Activated CD4-positive, alpha-beta T cell treated with anti-CD3 and anti-CD28 coated beads, Interleukin-2, amount 10 ng/mL, durations not matched to agents 24 days and 14 days (primary cell): ENCODE measurements at regions not wholly inside any gene's neighbourhood (a gene's known extent, or its start where the extent isn't known, plus 50 kb on each side); places are given as distances from the start of the nearest gene placed in this dataset.

Experiments used
- DNase-seq: peaks from one replicate; pipeline ENCODE4 v3.0.0; 2022
- H3K27ac Mint-ChIP-seq: one replicate; pipeline ENCODE4 v1.8.0; 2022; ENCODE audit warnings: mild to moderate bottlenecking, mixed read lengths
- H3K27me3 Mint-ChIP-seq: one replicate; pipeline ENCODE4 v1.8.0; 2022; ENCODE audit warnings: mixed read lengths
- H3K36me3 Mint-ChIP-seq: one replicate; pipeline ENCODE4 v1.8.0; 2022; ENCODE audit warnings: low read depth, mild to moderate bottlenecking, mixed read lengths
- H3K4me1 Mint-ChIP-seq: one replicate; pipeline ENCODE4 v1.8.0; 2021; ENCODE audit warnings: mixed read lengths
- H3K4me3 Mint-ChIP-seq: one replicate; pipeline ENCODE4 v1.8.0; 2022; ENCODE audit warnings: mild to moderate bottlenecking, moderate library complexity, mixed read lengths
- H3K9me3 Mint-ChIP-seq: one replicate; pipeline ENCODE4 v1.8.0; 2021; ENCODE audit warnings: mixed read lengths
- intact Hi-C: fragments of 100-400 bp; cut with micrococcal nuclease; formaldehyde crosslinking; loops from one replicate; pipeline ENCODE4 v1.15.1; 2023

DNA sequence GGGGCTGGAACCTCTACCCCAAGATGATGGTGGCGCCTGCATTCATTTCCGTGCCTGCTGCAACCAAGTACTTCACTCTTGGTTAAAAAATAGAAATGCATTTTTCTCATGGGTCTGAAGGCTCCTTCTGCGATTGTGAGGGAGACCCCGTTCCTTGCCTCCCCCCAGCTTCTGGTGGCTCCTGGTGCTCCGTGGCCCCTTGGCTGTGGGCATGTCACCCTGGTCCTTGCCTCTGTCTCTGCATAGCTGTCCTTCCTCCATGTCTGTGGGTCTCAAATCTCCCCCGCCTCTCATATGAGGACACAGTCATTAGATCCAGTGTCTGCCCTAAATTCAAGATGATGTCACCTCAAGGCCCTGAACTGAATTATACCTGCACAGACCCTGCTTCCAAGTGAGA is 317.9 kb downstream of the TCERG1L start:
- intact Hi-C loops = no loop called here
- H3K9me3 Mint-ChIP-seq = no peaks in the 10 kb centered on the region
- no peaks in the 10 kb centered on the region for H3K4me1 Mint-ChIP-seq
- no peaks in the 10 kb centered on the region for H3K27me3 Mint-ChIP-seq
- no peak overlapping the region for H3K27ac Mint-ChIP-seq
- H3K36me3 Mint-ChIP-seq = no peaks in the 10 kb centered on the region
- H3K4me3 Mint-ChIP-seq = no peak overlapping the region
- DNase-seq = no peak

DNA sequence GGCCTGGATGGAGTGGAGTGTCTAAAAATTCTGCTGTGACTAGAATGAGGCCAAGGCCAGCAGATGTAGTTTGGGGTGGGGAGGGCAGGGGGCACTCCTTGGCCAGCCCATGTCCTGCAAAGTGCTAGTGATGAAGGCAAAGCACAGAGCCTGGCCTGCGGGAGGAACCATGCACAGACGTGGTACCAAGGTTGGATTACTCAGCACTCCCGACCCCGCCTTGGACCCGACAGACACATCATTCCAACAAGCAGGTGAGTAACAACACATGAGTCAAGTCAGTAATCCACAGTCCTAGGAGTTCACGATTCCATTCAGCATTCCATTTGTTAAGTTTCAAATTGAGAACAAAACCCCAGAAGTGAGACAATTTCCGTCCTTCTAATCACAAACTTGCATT is 317.3 kb downstream of the TCERG1L start:
- Mint-ChIP-seq H3K27me3 (no peaks in the 10 kb centered on the region), H3K36me3 (no peaks in the 10 kb centered on the region), H3K27ac (no peak overlapping the region), H3K9me3 (no peaks in the 10 kb centered on the region), H3K4me1 (no peaks in the 10 kb centered on the region), H3K4me3 (no peak overlapping the region)
- intact Hi-C loops = no loop called here
- DNase-seq = no peak

DNA sequence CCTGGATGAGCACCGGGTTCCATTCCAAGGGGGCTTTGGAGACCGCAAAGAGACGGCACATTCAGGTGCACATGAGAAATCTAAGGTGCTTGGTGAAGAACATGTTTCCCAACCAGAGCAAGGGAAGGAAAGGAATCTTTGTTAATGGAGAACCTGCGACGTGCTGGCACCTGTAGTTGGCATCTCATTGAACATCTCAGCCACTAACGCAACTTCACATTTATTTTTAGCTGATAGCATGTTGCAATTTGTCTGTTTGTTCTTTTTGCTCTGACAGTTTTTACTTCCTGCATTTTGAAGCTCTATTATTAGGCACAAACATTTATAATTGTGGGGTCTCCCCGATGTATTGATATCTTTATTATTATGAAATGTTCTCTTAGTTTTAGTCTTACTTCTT is 316.7 kb downstream of the TCERG1L start:
- Mint-ChIP-seq H3K4me1 (no peaks in the 10 kb centered on the region), H3K9me3 (no peaks in the 10 kb centered on the region), H3K36me3 (no peaks in the 10 kb centered on the region), H3K4me3 (no peak overlapping the region), H3K27ac (no peak overlapping the region), H3K27me3 (no peaks in the 10 kb centered on the region)
- no peak for DNase-seq
- intact Hi-C loops = no loop called here

- no peaks in the 10 kb centered on the region for H3K4me1 Mint-ChIP-seq
- intact Hi-C loops = no loop called here
- H3K9me3 Mint-ChIP-seq = no peaks in the 10 kb centered on the region
- no peak overlapping the region for H3K27ac Mint-ChIP-seq
- H3K4me3 Mint-ChIP-seq = no peak overlapping the region
- no peaks in the 10 kb centered on the region for H3K27me3 Mint-ChIP-seq
- H3K36me3 Mint-ChIP-seq = no peaks in the 10 kb centered on the region
- DNase-seq = no peak
These were observed 314.1 kb downstream of the TCERG1L start for GRCh38 chr10:130997267-130998045.

- Mint-ChIP-seq H3K4me3 (no peak overlapping the region), H3K36me3 (no peaks in the 10 kb centered on the region), H3K27ac (no peak overlapping the region), H3K9me3 (no peaks in the 10 kb centered on the region), H3K4me1 (no peaks in the 10 kb centered on the region), H3K27me3 (no peaks in the 10 kb centered on the region)
- no peak for DNase-seq
- intact Hi-C loops = no loop called here
These were observed 313.5 kb downstream of the TCERG1L start for GRCh38 chr10:130998046-130998435.

DNA sequence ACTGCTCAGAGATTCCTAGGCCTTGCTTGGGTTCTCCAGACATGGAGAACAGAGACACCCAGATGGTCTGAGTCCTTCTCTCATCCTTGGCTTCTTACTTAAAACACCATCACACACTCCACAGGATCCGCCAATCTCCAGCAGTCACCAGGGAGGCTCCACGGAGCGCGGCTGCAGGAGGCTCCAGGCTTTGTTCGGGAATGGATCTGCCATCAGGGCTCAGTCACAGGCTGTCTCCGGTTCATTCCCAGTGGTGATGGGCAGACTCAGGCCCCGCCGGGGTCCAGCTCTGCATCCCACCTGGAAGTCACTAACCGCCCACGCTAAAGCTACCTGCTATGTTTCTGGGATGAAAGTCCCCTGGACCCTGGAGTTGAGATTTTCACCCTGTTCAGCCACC is 312.9 kb downstream of the TCERG1L start:
- H3K27ac Mint-ChIP-seq = no peak overlapping the region
- no peak for DNase-seq
- H3K4me3 Mint-ChIP-seq = no peak overlapping the region
- H3K4me1 Mint-ChIP-seq = no peaks in the 10 kb centered on the region
- no peaks in the 10 kb centered on the region for H3K27me3 Mint-ChIP-seq
- H3K36me3 Mint-ChIP-seq = no peaks in the 10 kb centered on the region
- intact Hi-C loops = no loop called here
- H3K9me3 Mint-ChIP-seq = no peaks in the 10 kb centered on the region

DNA sequence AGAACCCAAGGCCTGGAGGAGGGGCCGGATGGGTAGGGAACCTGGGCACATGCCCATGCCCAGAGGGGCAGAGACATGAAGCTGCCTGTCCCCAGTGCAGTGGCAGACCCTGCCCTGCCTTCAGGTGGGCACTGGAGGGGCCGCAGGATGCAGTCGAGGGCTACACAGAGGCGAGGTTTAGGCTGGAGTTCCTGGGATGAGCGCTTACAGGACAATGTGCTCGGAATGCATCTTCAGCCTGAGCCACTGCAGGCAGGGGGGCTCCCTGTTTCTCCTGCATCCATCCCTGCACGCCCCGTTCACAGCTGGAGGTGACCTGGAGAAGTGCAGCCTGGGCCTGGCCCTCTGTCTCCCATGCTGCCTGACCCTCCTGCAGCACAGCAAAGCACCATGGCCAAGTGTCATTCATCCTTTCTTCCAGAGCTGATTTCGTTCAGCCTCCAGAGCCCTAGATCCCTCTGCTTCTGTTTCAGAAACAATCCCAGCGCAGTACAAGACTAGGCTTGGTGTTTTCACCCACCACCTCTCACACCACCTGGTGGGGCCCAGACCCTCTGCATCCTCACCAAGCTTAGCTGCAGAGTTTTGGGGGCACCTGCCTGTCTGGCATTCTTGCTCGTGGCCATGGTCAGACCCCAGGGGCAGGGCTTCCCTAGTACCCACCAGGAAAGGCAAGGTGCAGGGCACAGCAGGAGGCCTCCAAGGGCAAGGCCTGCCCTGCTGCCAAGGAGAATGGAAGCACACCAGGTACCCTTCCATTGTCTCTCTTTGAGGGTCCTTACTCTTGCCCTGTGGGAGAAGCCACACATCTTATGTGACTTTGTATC is 311.9 kb downstream of the TCERG1L start:
- Mint-ChIP-seq H3K27me3 (no peaks in the 10 kb centered on the region), H3K4me3 (no peak overlapping the region), H3K36me3 (no peaks in the 10 kb centered on the region), H3K9me3 (no peaks in the 10 kb centered on the region), H3K4me1 (no peaks in the 10 kb centered on the region), H3K27ac (no peak overlapping the region)
- DNase-seq = no peak
- intact Hi-C loops = no loop called here

GRCh38 chr10:131000244-131000643 is 311.3 kb downstream of the TCERG1L start:
- intact Hi-C loops = no loop called here
- H3K27ac Mint-ChIP-seq = no peak overlapping the region
- no peaks in the 10 kb centered on the region for H3K27me3 Mint-ChIP-seq
- no peaks in the 10 kb centered on the region for H3K9me3 Mint-ChIP-seq
- H3K36me3 Mint-ChIP-seq = no peaks in the 10 kb centered on the region
- DNase-seq = no peak
- no peak overlapping the region for H3K4me3 Mint-ChIP-seq
- no peaks in the 10 kb centered on the region for H3K4me1 Mint-ChIP-seq

- no peak for DNase-seq
- Mint-ChIP-seq H3K27ac (no peak overlapping the region), H3K9me3 (no peaks in the 10 kb centered on the region), H3K4me3 (no peak overlapping the region), H3K36me3 (no peaks in the 10 kb centered on the region), H3K4me1 (no peaks in the 10 kb centered on the region), H3K27me3 (no peaks in the 10 kb centered on the region)
- intact Hi-C loops = no loop called here
These were observed 310.8 kb downstream of the TCERG1L start for GRCh38 chr10:131000743-131001142.

DNA sequence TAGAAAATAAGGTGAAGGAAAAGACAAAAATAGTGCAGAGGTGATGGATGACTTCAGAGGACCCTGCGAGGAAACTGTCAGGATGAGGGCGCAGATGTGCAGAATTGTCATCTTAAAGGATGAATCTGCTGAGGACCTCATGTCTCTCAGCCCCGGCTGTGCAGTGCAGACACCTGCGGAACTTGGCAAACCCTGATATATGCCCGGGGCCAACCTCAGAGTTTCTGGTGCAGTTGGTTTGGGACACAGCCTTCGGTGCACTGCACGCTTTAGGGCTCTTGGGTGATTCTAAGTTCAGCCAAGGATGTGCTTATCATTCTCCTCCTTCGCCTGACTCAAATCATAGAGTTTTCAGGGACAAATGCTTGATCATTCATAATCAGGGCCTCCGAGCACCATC is 310.1 kb downstream of the TCERG1L start:
- Mint-ChIP-seq H3K4me3 (no peak overlapping the region), H3K4me1 (no peaks in the 10 kb centered on the region), H3K36me3 (no peaks in the 10 kb centered on the region), H3K27ac (no peak overlapping the region), H3K27me3 (no peaks in the 10 kb centered on the region), H3K9me3 (no peaks in the 10 kb centered on the region)
- no peak for DNase-seq
- intact Hi-C loops = no loop called here

GRCh38 chr10:131002031-131002861 is 309.3 kb downstream of the TCERG1L start:
- Mint-ChIP-seq H3K27ac (no peak overlapping the region), H3K4me3 (no peak overlapping the region), H3K9me3 (no peaks in the 10 kb centered on the region), H3K36me3 (no peaks in the 10 kb centered on the region), H3K27me3 (no peaks in the 10 kb centered on the region), H3K4me1 (no peaks in the 10 kb centered on the region)
- no peak for DNase-seq
- intact Hi-C loops = no loop called here

- Mint-ChIP-seq H3K27me3 (no peaks in the 10 kb centered on the region), H3K27ac (no peak overlapping the region), H3K9me3 (no peaks in the 10 kb centered on the region), H3K4me3 (no peak overlapping the region), H3K36me3 (no peaks in the 10 kb centered on the region), H3K4me1 (no peaks in the 10 kb centered on the region)
- DNase-seq = no peak
- intact Hi-C loops = no loop called here
These were observed 308.1 kb downstream of the TCERG1L start for GRCh38 chr10:131003455-131003854.

DNA sequence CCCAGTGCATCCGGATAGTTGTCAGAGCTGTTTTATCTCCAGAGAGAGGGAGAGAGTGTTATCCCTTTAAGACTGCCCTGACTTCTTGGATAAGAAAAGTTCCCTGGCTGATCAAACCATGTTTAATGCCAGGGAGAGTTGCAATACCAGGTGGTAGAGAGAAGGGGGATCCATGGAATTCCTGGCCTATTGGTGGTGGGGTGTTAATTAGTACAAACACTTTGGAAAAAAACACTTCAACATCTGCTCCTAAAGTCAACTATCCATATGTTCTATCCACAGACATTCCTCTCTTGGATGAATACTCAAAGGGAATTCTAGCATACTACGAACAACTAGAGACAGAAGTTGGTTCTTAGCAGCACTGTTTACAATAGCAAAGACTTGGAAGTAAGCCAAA is 307.2 kb downstream of the TCERG1L start:
- Mint-ChIP-seq H3K27me3 (no peaks in the 10 kb centered on the region), H3K4me1 (no peaks in the 10 kb centered on the region), H3K27ac (no peak overlapping the region), H3K36me3 (no peaks in the 10 kb centered on the region), H3K4me3 (no peak overlapping the region), H3K9me3 (no peaks in the 10 kb centered on the region)
- intact Hi-C loops = no loop called here
- DNase-seq = no peak
